DMS114 treated with DMSO at 0.1 percent for 48 hours (cell line): ENCODE measurements at regions not wholly inside any gene's neighbourhood (a gene's known extent, or its start where the extent isn't known, plus 50 kb on each side); places are given as distances from the start of the nearest gene placed in this dataset.
"Not testable (repeated sequence)": the region's sequence is repeated elsewhere in the genome, so short reads cannot be mapped to it uniquely, and the experiment has no call there.

ENCODE experiments used
- DNase-seq: peaks from one replicate; lab custom pipeline; 2025; ENCODE audit not compliant: unreplicated experiment; lab: John Stamatoyannopoulos, UW

DNA sequence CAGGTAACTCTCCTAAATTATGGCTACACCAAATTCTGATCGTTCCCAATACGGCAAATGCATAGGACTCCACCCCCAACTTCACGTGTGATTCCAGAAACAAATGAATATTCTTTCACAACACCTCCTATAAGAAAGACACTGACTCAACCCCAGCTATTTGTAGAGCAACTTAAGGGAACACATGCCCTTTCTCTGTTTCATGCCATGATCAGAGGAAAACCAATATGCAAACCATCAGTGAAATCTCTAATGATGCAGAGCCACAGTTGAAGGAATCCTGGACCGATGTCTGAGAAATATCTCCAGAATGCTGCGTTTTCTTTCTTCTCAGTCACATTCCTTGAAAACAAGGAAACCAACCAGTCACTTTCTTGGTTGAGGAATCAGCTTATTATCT lies 164.2 kb upstream of the PTBP2 start:
- no peak for DNase-seq

DNA sequence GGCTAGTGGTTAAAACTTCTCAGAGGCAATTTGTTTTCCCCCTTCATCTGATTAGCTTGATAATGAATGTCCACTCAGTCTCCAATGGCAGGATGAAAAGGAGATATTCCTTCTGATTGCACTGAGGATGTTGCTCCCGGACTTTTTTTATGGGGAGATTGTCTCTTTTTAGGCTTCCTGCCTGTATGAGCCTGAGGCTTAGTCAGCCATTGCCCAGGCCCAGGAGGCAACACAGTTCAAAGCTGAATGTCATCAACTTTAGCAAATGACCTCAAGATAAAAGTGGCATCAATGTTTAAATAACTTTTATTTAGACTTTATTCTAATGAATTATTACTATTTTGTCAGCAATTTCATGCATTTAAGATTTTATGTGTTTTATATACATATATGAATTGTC lies 162.9 kb upstream of the PTBP2 start:
- no peak for DNase-seq

DNA sequence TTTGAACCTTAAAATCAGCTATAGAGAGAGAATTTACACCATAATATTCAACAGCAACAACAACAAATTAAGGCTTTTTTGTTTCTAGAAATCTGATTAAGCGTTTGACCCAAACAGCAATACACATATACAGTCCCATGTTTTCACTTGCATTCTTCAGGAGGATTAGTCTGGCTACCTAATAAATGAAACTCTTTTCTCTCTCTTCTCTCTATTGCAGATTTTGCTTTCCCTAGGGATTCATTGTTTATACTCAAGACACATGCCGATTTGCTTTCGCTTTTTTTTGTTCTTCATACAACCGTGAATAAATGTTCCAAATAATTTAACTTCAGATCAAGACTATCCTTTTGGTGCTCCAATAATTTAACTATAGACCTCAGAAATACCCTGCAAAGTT lies 162.4 kb upstream of the PTBP2 start:
- DNase-seq = no peak

DNA sequence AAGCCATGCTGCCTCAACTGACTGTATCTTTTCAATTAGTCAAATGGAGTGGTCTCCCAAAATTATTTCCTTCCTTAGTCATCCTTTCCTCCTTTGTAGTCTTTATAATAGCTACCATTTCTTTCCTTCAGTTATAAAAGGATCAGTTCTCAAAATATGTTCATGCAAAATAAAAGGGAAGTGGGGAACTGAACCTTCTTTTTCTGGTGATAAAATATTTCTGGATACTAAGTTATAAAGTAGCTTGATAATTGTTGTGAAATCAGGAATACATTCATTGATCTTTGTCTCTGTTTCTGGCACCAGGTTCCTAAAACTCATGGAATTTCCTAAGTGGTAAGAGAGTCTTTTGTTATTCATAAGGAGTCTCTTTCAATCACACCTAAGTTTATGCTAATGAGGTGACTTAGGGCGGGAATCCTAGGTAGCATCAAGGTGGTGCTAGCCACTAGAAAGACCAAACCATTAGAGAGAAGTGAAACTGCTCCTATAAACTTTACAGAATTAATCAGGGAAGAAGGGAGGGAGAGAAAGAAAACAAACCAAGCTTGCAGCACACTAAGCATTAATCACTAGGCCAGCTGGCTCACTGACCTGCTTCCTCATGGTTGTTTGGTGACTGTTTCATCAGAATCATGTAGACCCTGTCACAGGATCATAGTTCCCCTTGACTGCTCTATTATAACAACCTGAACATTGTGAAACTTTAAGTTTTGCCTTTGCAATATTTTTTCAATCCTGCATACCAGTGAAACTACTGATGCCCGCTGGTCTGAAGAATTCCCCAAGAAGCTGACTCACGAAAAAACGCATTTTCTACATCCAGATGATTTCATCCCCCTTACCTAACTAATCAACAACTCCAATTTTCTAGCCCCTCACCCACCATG lies 161.6 kb upstream of the PTBP2 start:
- DNase-seq = no peak

DNA sequence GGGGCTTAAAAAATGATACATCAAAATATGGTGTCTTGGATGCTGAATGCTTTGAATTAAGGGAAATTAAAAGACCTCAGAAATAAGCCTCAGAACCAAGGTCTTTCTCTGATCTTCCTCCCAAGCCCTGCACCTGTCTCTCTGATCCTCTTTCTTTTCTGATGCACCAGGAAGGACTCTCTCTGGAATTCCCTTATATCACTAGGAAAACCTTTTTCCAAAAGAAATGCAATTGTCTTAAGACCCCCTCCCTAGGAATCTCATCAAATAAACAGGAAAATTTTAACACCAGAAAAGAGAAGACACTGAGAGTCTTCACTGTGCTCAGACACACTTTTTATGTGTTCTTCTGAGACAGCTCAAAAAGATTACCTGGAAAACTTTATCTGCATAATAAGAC lies 159.5 kb upstream of the PTBP2 start:
- no peak for DNase-seq

DNA sequence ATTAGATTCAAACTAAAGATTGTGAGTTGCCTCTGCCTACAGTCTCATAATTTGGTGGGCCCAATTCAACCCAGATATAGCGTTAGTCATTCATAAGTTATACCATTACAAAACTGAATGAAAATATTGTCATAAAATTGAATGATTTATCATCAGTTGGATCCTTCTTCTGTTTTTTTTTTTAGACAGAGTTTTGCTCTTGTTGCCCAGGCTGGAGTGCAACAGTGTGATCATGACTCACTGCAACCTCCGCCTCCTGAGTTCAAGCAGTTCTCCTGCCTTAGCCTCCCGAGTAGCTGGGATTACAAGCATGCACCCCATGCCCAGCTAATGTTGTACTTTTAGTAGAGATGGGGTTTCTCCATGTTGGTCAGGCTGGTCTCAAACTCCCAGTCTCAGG lies 157.2 kb upstream of the PTBP2 start:
- DNase-seq = not testable (repeated sequence)

DNA sequence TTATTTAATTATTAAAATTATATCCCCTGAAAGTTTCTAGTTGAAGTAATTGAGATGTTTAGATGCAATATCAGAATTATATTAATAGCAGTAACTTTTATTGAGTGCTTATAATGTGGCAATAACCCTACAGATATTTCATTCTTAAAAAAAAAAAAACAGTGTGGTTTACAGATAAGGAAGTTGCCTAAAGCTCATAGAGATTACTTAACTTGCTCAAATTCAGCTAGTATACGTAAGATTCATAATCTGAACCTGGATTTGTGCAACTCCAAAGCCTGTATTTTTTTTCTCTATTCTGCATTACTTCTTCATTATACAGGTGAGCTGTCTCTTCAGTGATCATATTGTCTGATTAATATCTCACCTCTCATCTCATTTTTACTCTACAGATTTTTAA lies 156.0 kb upstream of the PTBP2 start:
- DNase-seq = no peak

DNA sequence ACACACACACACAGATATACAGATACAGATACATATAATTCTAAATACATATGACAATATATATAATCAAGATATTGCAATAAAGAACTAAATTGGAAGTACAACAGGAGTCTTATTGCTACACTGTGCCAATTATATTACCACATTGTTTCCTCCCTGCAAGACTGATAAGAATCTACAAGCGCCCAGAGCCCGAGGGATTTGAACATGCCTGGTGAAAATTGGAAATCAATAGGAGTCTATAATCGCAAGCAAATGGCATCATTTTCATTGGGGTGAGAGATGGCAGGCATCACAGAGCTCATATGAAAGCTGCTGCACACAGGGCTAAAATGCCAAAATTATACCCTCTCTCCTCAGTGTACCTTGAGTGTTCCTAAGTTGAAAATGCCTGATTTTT lies 152.9 kb upstream of the PTBP2 start:
- no peak for DNase-seq

DNA sequence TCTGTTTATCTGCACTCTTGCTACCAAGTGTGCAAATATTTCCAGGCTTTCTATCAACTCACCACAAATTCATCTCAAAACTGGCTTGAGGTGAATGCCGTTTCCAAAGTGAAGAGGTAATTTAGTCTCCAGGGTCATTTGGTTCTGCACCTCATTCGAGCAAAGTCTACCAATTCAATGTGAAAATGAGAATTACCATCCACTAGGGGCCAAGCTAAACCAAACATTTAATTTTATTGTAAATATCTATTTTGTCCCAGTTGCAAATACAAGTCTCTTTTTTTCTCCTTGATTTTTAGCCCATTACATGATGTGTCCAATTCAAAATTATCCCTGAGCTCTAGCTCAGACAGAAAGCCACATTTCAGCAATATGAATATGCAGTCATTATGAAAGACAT lies 152.3 kb upstream of the PTBP2 start:
- no peak for DNase-seq

DNA sequence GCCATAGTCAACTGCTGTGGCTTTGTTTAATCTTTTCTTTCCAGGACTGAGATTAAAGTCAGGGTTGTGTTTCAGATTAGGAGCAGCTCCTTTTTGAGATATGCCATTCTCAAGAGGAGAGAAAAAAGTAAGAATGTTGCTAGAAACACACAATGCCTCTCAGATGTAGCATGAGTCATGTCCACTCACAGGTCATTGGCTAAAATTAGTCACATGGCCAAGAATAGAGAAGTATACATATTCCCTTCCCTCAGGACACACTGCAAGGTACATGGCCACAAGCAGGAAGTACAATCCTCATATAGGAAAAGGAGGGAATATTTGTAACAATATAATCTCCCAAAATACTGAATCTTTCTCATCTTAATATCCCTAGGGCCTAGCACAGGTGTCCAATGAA lies 141.9 kb upstream of the PTBP2 start:
- DNase-seq = no peak

DNA sequence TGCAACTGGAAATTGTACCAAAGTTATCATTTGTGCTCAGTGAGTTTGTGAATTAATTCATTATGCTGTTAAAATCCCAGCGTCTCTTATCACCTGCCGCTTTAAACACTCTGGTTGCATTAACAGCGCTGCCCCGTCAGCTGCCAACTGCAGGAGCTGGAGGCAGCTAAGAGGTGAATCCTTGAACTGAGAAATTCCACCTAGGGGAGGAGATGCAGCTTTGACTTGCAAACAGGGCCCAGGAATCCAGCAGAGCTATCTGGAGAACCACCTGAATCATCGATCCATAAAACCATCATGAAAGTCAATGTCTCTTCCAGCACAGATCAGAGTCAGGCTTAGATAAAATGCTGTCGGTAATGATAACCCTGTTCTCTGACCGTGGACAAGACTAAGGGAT lies 140.7 kb upstream of the PTBP2 start:
- no peak for DNase-seq

DNA sequence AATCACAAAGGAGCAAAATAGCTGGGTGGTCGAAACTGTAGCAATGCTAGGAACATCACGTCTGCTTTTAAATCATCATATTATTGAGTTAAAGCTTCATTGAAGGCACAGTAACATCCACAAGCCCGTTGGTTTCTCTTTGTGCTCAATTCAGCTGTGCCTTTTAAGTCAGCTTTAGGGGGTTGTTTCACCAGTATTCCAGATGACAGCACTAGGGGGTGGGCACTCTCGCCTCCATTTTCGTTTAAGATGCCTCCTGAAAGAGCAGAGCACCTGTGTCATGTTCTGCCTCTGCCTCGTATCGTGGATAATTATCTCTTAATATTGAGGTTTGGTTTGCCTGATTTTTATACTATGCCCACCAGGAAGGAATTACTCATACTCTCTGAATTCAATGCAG lies 139.8 kb upstream of the PTBP2 start:
- no peak for DNase-seq

DNA sequence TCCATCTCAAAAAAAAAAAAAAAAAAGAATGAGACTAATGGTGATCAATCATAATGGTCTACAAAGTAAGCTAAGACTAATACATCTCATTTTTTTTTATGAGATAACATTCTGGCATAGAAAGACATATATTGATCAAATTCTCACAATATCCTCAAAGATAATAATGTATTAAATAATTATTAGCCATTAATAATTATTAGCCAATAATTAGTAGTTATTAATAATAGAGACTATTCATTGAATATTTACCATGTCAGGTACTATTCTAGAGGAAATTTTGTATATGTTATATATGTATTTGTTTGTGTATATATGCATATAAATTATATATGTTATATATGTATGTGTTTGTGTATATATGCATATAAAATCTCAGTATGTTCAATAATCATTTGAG lies 137.7 kb upstream of the PTBP2 start:
- DNase-seq = no peak

DNA sequence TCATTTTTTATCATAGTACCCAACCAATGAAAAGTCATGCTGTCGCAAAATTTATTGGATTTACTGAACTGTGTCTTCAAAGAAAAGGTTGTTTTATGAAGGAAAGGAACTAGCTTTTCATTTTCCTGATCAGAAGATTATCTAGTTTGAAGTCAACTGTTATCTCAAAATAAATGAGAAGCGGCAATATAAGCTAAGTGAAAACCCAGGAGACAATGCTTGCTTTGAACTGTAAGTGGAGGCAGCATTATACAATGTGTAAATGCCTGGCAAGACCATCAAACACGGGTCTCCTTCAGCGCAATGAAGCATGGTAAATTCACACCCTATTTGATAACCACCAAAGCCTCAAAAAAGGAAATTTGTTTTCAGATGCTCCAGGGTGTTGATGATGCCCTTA lies 134.4 kb upstream of the PTBP2 start:
- DNase-seq = no peak

DNA sequence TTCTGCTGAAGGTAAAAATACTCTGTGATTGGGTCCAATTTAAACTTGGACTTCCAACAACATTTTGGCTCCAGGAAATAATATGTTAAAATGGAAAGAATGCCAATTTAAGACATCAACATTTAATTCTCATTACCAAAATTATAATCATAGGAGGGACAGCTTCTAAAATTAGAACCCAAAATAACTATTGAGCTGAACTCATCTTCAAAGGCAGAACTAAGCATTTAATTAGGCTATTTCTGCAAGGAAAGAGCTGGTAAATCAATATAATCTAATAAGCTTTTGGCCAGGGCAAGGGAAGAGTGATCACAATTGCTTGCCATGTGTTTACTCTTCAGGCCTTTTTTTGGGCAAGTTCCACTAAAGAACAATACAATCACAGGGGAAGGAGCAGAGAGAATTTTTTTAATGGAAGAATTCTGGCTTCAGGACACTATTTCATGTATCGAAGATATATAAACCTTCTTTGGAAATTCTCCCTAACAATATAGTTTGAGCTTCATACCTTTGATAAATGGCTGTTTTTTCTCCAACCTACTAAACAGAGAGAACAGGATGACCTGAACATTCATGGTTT lies 133.1 kb upstream of the PTBP2 start:
- DNase-seq = no peak

DNA sequence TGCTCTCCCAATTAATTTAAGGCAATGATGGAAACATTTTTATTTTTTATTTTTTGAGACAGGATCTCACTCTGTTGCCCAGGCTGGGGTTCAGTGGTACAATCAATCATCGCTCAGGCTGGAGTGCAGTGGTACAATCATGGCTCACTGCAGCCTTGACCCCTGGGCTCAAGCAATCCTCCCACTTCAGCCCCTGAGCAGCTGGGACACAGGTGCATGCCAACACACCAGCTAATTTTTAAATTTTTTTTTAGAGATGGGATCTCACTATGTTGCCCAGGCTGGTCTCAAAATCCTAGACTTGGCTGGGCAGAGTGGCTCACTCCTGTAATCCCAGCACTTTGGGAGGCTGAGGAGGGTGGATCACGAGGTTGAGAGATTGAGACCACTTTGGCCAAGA lies 126.1 kb upstream of the PTBP2 start:
- DNase-seq = not testable (repeated sequence)

DNA sequence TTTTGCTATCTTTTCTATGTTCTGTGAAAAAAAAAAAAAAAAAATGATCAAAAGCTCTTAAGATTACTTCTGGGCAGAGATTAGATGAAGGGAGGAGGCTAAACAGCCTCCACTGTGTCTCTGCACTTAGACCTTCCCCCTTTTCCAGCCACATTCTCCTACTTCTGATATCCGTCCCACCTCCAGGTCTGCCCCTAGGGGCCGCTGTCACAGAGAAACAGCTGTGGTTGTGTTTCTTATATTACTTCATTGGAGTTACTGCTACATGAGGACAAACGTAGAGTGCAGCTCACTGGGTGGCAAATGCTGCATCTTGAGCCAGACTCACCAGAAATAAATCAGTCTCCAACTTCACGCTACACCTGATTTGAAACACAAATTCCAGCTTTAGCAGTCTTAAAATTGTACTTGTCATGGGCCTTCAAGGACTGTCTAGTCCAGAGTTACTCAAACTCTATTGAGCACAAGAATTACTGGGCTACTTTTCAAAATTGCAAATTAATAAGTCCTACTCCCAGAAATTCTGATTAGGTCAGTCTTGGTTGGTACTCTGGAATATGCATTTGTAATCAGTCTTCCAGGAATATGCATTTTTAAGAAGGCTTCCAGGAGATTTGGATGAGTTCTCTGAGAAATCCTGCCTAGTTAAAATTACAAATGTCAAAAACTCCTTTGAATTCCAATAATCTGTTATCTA lies 125.2 kb upstream of the PTBP2 start:
- no peak for DNase-seq

DNA sequence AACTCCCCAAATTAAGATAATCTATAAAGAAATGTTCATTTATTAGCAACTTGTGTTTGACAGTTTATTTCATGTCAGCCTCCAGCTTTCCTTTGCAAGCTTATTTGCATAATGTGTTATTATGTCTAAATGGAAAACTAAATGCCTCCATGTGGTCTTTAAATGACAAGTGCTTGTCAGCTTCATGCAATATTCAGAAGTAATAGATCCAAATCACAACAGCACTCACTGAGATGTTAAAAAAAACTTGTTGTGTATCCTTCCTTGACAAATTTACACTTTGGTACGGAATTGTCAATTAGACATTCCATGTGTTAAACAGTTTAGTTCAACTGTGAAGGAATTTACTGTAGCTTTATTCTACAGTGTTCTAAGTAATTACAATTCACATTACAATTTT lies 124.4 kb upstream of the PTBP2 start:
- no peak for DNase-seq

DNA sequence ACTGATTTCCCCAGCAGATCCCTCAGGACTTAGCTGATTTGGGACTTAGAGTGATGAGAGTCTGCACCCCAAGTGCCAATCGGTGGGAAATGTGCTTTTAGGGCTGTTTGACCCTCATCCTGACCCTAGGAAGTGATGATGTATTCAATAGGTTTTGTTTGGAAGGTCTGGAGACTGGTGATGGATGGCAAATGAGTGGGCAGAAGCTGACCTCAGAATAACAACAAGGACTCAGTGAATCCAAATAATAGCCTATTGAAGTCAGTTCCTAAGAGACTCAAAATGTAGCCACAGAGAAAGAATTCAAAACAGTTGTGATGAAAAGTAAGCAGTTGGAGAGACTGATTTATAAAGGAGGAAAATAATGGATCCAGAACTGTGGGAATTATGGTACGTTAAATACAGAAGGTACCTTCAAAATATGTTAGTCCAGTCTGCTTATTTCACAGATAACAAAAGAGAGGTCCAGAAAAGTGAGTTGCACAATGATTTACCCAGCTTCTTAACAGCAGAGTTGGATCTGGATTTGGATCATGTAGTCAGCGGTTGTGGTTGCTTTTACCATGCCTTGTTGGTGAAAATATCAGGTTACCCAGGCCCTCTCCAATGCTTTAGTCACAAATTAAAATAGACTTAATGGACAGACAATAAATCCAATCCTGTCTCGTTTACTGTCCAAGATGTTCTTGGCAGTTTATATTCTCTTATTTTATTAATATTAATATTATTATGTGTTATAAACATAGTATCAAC lies 123.0 kb upstream of the PTBP2 start:
- no peak for DNase-seq

DNA sequence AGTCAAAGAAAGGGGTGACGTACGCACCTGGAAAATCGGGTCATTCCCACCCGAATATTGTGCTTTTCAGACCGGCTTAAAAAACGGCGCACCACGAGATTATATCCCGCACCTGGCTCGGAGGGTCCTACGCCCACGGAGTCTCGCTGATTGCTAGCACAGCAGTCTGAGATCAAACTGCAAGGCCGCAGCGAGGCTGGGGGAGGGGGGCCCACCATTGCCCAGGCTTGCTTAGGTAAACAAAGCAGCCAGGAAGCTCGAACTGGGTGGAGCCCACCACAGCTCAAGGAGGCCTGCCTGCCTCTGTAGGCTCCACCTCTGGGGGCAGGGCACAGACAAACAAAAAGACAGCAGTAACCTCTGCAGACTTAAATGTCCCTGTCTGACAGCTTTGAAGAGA lies 117.0 kb upstream of the PTBP2 start:
- not testable (repeated sequence) for DNase-seq

DNA sequence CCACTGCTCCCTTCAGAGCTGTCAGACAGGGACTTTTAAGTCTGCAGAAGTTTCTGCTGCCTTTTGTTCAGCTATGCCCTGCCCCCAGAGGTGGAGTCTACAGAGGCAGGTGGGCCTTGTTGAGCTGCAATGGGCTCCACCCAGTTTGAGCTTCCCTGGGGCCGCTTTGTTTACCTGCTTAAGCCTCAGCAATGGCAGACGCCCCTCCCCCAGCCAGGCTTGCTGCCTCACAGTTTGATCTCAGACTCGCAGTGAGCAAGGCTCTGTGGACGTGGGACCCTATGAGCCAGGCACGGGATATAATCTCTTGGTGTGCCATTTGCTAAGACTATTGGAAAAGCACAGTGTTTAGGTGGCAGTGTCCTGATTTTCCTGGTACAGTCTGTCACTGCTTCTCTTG lies 104.2 kb upstream of the PTBP2 start:
- DNase-seq = not testable (repeated sequence)
